MM.1S (cell line): ENCODE measurements at regions not wholly inside any gene's neighbourhood (a gene's known extent, or its start where the extent isn't known, plus 50 kb on each side); places are given as distances from the start of the nearest gene placed in this dataset.

Experiments
- EZH2phosphoT487 ChIP-seq: fragments of 300-600 bp; sonication (generic); IDR thresholded peaks from 2 replicates; pipeline ENCODE4 v1.6.1; 2018; ENCODE audit warnings: antibody characterized with exemption, low read length
- TF ChIP-seq, protein P1 (sequence below): fragments of 300-600 bp; sonication (generic); IDR thresholded peaks from 2 replicates; pipeline ENCODE4 v1.5.1; 2016; ENCODE audit warnings: antibody characterized with exemption, low read length, mixed read lengths

DNA sequence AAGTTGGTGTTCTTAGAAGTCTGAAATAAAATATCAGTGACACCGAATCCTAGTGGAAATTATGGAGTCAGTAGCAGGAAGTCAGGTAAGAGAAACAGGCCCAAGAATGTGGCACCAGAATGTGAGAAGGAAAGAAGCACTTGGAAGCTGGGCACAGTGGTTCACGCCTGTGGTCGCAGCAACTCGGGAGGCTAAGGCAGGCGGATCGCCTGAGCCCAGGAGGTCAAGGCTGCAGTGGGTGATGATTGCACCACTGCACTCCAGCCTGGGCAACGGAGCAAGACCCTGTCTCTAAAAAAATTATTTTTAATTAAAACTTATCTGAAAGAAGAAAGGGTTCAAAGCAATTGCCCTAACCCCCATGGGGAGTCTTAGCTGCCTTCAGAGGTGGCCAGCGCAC lies 268.3 kb upstream of the SALL3 start:
- TF ChIP-seq, protein P1, sequence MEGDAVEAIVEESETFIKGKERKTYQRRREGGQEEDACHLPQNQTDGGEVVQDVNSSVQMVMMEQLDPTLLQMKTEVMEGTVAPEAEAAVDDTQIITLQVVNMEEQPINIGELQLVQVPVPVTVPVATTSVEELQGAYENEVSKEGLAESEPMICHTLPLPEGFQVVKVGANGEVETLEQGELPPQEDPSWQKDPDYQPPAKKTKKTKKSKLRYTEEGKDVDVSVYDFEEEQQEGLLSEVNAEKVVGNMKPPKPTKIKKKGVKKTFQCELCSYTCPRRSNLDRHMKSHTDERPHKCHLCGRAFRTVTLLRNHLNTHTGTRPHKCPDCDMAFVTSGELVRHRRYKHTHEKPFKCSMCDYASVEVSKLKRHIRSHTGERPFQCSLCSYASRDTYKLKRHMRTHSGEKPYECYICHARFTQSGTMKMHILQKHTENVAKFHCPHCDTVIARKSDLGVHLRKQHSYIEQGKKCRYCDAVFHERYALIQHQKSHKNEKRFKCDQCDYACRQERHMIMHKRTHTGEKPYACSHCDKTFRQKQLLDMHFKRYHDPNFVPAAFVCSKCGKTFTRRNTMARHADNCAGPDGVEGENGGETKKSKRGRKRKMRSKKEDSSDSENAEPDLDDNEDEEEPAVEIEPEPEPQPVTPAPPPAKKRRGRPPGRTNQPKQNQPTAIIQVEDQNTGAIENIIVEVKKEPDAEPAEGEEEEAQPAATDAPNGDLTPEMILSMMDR, result no peak
- TF ChIP-seq EZH2phosphoT487, result no peak
